Uterus (tissue), 2 donors: ENCODE measurements at regions not wholly inside any gene's neighbourhood (a gene's known extent, or its start where the extent isn't known, plus 50 kb on each side); places are given as distances from the start of the nearest gene placed in this dataset.

Source experiments
- POLR2A ChIP-seq, 2 donors: fragments of 450-650 bp; IDR thresholded peaks; one replicate each; pipeline ENCODE4 v1.6.1; 2016; ENCODE audit warnings: antibody characterized with exemption in 2 of 2, mild to moderate bottlenecking in 1 of 2, moderate library complexity in 1 of 2
- TF ChIP-seq, protein P1 (sequence below), 4 experiments: fragments of 200-600 bp in 2 of 4; fragments of 450-650 bp in 2 of 4; sonication (generic) in 2 of 4; IDR thresholded peaks; one replicate each; pipeline ENCODE4 v1.5.1; 2016 to 2019; ENCODE audit warnings: antibody characterized with exemption in 4 of 4, mild to moderate bottlenecking in 2 of 4, moderate library complexity in 1 of 4

DNA sequence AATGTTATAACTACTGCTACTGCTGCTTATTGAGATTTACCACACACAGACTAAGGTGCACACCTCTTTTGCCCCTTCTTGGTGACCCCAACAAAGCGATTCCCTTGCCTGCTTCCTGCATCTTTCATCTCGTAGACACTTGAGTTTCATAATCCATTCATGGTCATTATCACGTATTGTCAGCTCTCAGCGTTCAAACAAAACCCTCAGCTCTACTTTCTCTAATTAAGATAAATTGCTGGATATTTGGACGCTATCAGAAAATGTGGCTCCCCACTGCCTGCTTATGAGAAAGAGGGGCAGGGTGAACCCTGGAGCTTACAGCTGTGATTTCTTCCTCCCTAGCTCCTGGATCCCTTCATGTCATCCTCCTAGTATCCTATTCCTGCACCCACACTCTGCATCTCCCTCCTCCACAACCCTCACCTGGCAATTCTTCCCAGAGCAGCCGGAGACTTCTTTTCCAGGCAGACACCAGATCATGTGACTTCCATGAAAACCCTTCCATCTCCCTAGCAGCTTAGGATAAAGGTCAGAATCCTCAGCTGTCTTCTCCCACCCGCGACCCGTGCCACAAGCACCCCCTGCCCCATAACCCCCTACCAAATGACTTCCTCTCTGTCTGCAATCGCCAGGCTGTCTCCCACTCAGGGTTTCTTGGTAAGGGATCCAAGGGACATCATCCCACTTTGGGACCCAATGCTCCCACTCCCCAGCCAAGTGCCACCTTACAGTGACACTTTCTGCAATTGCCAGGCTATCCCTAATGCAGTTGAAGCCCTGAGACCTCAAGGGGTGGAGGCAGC is 146.5 kb downstream of the NSG2 start:
- TF ChIP-seq POLR2A (IDR thresholded peaks at IDR 0.05), result no peak
- TF ChIP-seq, protein P1, sequence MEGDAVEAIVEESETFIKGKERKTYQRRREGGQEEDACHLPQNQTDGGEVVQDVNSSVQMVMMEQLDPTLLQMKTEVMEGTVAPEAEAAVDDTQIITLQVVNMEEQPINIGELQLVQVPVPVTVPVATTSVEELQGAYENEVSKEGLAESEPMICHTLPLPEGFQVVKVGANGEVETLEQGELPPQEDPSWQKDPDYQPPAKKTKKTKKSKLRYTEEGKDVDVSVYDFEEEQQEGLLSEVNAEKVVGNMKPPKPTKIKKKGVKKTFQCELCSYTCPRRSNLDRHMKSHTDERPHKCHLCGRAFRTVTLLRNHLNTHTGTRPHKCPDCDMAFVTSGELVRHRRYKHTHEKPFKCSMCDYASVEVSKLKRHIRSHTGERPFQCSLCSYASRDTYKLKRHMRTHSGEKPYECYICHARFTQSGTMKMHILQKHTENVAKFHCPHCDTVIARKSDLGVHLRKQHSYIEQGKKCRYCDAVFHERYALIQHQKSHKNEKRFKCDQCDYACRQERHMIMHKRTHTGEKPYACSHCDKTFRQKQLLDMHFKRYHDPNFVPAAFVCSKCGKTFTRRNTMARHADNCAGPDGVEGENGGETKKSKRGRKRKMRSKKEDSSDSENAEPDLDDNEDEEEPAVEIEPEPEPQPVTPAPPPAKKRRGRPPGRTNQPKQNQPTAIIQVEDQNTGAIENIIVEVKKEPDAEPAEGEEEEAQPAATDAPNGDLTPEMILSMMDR (IDR thresholded peaks at IDR 0.05), result no peak
